ELR (cell line): ENCODE measurements at regions not wholly inside any gene's neighbourhood (a gene's known extent, or its start where the extent isn't known, plus 50 kb on each side); places are given as distances from the start of the nearest gene placed in this dataset.

ENCODE experiments used
- DNase-seq: peaks from one replicate; pipeline ENCODE4 v3.0.0-alpha.2; 2015; ENCODE audit warnings: low read depth

DNA sequence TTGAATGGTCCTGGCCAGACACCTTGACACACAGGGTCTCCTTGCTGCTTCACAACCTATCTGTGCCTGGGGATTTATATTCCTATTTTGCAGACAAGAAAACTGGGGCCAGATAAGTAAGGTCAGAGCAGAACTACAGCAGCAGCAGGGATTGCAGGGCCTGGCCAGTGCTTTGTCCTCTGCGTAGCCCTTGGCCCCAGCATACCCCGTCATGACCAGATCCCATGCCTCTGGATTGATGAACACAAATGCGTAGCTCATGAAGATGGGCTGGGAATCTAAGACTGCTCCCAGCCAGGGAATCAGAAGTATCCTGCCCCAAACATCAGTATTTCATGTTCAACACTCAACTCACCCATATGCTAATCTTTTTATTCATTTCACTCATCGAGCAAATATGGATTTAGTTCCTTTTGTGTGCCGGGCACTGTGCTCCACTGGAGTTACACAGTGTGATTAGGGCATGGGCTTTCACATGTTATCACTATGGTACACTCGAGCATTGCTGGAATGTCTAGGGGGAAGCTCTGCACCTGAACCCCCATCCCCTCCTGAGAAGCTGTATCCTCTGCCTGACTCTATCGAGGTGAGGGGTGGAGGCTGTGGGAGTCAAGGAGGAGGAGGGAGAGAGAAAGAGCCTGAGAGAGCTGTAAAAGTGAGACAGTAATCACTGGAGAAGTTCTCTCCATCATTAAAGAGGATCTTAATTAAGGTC is 143.3 kb downstream of the CYP26B1 start:
- no peak for DNase-seq

- no peak for DNase-seq
These were observed 143.9 kb downstream of the CYP26B1 start for GRCh38 chr2:72003796-72004195.

- DNase-seq: no peak
These were observed 144.5 kb downstream of the CYP26B1 start for GRCh38 chr2:72003124-72003523.

GRCh38 chr2:72001937-72002690 is 145.5 kb downstream of the CYP26B1 start:
- no peak for DNase-seq

DNA sequence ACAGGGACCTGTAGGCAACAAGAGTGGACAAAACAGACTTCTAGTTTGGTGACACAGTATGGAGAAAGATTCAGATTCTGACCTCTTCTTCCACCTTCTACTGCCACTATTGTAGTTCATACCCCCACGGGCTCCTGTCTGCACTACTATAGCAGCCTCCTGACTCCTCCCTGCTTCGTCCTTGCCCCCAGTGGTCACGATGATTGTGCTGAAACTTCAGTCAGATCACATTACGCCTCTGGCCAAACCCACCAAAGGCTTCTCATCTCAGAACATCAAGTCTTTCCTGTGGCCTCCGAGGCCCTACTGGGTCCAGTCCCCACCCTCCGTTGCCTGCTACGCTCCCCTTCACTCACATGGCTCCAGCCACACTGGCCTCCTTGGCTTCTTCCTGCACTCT is 147.6 kb downstream of the CYP26B1 start:
- no peak for DNase-seq

- no peak for DNase-seq
These were observed 148.1 kb downstream of the CYP26B1 start for GRCh38 chr2:71999580-71999979.

DNA sequence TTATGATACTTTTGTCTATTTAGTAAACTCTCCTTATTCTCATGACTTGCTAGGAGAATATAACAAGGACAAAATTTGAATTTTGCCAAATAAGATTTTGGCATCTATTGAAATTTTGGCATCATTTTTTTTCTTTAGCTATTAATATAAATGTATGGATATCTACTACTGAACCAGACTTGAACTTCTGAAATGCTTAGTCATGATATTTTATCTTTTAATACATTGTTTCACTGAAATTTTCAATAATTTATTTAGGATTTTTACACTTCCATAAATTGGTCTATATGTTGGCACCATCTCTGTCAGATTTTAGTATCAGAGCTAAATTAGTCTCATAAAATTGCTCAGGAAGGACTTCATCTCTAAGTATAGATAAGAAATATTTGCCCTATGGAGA is 149.8 kb downstream of the CYP26B1 start:
- no peak for DNase-seq

GRCh38 chr2:71995067-71995665 is 152.5 kb downstream of the CYP26B1 start:
- DNase-seq: peak; percentile 54

DNA sequence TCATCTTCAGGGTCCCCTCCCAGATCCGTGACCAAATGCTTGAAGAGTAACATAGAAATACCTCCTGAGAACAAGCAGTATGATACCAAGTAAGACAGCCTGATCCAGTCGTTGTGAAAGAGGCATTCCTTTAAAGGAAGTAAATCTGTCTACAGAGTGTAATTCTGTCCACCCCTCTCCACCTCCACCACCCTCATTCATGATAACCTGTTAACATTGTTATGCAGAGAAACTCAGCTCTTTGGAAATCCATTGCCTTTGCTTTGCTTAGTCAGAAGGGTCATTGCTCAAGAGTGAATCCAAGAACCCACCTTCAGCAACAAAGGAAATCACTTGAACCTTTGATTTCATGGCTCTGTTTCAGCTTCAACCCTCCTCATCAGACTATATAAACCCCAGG is 155.6 kb downstream of the CYP26B1 start:
- DNase-seq: no peak

GRCh38 chr2:71991397-71991796 is 156.3 kb downstream of the CYP26B1 start:
- DNase-seq: no peak

- DNase-seq: no peak
These were observed 156.8 kb downstream of the CYP26B1 start for GRCh38 chr2:71990826-71991225.

DNA sequence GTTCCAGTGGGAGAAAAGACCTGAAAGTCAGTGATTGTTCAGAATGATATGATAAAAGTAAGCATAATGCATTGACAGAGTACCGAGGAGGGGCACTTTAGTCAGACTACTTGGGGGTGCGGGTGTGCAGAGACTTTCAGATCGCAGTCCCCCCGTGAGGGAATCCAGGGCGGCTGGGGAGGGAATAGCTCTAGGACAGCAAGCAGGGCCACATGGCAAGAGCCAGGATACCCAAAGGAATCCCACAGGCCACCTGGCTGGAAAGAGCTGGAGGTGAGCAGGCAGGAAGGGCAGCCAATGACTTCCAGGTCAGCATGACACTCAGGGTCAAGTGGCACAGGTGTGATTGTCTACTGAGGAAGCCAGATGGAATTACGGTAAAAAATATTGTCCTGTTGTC is 157.5 kb downstream of the CYP26B1 start:
- no peak for DNase-seq

GRCh38 chr2:71989671-71990070 is 158.0 kb downstream of the CYP26B1 start:
- no peak for DNase-seq

DNA sequence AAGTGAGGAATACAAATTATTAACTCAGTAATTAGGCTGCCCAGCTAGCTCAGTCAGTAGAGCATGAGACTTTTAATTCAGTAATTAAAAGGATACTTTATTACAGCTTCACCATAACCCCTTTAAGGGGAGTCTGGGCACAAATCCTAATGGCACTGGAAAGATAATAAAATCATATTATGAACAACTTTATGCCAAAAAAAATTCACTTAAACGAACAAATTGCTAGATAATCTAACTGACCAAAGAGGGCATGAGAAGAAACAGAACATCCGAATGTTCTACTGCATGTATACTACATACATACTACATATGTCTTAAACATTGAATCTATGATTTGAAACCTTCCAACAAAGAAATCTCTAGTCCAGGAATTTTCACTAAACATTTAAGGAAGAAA is 159.5 kb downstream of the CYP26B1 start:
- DNase-seq: no peak

DNA sequence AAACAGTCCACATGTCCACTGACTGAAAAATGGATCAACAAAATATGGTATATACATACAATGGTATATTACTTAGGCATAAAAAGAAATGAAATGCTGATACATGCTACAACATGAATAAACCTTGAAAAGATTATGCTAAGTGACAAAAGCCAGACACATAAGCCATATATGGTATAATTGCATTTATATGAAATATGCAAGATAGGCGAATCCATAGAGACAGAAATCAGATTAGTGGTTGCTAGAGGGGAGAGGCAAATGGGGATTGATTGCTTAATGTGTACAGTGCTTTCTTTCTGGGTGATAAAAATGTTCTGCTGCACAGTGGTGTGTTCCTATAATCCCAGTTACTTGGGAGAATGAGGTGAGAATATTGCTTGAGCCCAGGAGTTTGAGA is 171.0 kb downstream of the CYP26B1 start:
- no peak for DNase-seq

GRCh38 chr2:71974846-71975245 is 172.8 kb downstream of the CYP26B1 start:
- no peak for DNase-seq

DNA sequence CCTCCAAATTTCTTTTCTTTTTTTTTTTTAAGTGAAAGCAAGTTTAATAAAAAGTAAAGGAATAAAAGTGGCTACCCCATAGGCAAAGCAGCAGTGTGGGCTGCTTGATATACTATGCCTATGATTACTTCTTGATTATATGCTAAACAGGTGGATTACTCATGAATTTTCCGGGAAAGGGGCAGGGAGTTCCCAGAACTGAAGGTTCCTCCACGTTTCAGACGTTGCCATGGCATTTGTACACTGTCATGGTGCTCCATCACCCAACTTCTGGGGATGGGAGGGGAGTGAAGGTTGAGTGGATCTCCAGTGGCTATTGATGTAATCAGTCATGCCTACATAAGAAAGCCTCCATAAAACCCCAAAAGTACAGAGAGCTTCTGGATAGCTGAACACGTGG is 176.2 kb downstream of the CYP26B1 start:
- no peak for DNase-seq

DNA sequence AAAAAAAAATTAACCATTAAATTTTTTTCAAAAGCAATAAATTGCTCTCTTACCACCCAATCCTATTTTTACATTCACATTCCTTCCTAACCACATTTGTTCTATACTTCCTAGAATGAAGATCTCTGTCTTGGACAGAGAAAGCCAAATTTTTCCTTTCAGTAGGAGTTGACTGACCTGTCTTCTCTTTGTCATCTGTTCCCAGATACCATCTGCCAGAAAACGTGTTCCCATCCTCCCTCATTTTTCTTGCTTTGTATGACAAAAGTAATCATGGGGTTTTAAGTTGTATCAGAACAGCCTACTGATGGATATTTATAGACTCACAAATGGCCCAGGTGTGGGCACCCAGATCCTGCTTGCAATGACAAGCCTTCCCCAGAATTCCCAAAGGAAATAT is 182.1 kb downstream of the CYP26B1 start:
- DNase-seq: no peak

DNA sequence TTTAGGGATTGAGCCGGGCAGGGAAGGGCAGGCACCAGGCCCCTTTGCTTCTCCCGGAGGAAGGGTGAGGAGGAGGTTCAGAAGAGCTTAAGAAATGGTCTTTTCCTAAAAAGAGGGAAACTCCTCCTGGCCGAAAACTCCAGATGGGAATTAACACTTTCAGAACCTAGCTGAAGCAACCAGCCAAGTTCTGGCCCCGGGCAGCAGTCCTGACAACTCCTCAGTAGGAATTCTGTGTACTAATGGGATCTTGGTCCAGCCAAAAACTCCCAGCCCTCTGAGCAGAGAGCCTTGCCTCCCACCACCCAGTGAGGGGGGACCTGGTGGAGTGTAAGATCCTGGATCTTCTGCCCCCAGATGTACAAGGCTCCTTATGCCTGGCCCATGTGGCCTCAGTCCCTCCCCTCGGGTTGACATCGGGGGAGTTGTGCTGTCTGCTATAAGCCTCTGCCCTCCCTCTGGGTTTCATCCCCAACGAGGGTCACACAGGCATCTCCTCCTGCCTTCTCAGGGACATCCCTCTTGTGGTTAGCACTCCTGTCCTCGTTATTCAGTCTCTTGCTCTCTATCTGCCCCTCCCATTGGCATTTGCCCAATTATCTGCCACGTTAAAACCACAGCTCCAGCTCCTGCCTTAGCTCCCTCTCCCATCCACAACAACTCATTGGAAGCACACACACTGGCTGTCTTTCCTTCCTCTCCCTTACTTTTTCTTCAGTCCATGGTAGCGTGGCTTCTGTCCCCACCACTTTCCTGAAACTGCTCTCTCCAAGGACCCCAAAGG is 184.6 kb downstream of the CYP26B1 start:
- no peak for DNase-seq

DNA sequence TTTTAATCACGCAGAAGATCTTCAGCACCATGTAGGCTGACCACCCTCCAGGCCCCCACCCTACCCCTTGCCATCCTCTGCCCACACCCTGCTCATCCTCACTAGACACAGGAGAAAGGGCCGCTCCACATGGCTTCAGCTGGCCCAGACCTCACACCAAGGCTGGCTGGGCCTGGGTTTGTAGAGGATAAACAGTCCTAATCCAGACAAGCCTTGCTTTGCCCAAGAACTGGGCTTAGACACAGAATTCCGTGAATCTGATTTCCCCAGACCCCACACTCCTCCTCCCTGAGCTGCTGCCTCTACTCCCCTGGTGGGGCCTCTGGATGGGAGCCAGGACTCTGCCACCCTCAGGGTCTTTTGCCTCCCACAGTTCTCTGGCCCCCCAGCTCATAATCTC is 185.3 kb downstream of the CYP26B1 start:
- DNase-seq: no peak

- DNase-seq: no peak
These were observed 186.2 kb downstream of the CYP26B1 start for GRCh38 chr2:71961289-71962027.

DNA sequence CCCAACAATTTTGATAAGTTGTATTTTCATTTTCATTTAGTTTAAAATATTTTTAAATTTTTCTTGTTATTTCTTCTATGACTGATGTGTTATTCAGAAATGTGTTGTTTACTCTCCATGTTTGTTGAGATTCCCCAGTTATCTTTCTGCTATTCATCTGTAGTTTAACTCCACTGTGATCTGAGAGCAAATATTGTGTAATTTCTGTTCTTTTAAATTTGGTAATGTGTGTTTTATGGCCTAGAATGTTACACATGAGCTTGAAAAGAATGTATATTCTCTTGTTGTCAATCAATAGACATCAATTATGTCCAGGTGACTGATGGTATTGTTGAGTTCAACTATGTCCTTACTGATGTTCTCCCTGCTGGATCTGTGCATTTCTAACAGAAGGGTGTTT is 188.2 kb downstream of the CYP26B1 start:
- no peak for DNase-seq
